Upper lobe of left lung (tissue), 4 donors: ENCODE measurements at regions not wholly inside any gene's neighbourhood (a gene's known extent, or its start where the extent isn't known, plus 50 kb on each side); places are given as distances from the start of the nearest gene placed in this dataset.

Experiments
- CTCF ChIP-seq, 6 experiments: fragments of 450-650 bp in 4 of 6; fragments of 200-600 bp in 2 of 6; sonication (generic) in 2 of 6; IDR thresholded peaks; one replicate each; pipeline ENCODE4 v1.5.1; 2016 to 2019; ENCODE audit warnings: antibody characterized with exemption in 6 of 6
- POLR2A ChIP-seq, 4 donors: fragments of 450-650 bp; IDR thresholded peaks; one replicate each; pipeline ENCODE4 v1.5.1; 2016 to 2017; ENCODE audit warnings: antibody characterized with exemption in 4 of 4, mild to moderate bottlenecking in 2 of 4

DNA sequence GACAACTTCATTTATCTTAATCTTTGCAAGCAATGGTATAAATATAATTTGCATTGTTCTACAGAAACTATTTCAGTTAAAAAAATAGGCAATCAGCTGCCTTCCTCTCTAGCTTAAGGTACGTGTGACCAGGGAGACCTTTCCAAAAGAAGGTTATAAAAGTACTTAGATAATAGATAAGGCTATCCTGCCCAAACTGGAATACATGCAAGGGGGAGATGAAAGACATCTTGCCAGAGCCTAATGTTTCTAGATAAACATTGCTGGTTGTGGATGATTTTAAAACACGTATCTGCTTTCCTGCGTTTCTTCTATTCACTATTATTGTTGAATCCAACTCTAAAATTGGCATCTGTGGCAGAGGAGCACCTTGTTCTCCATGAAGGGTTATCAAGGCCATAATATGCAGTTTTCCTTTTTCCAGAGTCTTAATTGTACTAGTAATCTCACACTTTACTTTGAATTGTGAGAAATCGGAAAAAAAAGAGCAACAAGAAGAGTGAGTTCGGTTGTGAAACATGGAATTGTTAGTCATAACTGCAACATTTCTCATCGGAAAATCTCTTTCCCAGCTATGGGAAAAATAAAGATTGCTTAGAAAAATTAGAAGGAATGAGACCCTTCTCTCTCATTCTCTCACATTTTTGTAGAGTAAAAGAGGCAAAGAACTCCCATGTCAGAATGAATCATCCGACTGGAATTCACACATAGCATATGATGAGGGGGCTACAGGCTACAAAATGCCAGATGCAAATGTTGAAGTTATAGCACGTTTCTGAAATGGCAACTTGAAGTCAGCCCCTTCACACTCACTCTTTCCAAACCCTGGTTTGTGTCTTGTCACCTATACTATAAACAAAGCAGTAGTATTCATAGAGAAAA, 936.1 kb upstream of the NR2F2 start:
- TF ChIP-seq POLR2A (IDR thresholded peaks at IDR 0.05): no peak
- TF ChIP-seq CTCF (IDR thresholded peaks at IDR 0.05): no peak
